ENCODE measurements at regions not wholly inside any gene's neighbourhood (a gene's known extent, or its start where the extent isn't known, plus 50 kb on each side); places are given as distances from the start of the nearest gene placed in this dataset.

DNA sequence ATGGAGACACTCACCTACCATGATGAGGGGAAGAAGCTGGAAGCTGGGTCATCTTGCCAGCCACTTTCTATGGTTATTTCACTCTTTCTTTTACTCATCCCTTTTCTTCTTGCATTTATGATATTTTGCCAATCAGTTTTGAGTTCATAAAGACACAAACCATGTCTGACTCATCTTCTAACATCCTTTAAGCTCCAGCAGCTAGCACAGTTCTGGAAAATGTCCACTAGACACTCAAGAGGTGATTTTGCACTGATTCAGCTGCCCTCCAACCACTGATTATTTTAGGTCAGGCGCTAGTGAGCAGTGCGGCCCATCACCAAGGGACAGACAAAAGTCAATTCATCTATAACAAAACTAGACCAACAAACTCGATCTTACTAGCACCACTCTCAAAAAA lies 537.1 kb upstream of the ID2 start:
- TF ChIP-seq, protein P1, sequence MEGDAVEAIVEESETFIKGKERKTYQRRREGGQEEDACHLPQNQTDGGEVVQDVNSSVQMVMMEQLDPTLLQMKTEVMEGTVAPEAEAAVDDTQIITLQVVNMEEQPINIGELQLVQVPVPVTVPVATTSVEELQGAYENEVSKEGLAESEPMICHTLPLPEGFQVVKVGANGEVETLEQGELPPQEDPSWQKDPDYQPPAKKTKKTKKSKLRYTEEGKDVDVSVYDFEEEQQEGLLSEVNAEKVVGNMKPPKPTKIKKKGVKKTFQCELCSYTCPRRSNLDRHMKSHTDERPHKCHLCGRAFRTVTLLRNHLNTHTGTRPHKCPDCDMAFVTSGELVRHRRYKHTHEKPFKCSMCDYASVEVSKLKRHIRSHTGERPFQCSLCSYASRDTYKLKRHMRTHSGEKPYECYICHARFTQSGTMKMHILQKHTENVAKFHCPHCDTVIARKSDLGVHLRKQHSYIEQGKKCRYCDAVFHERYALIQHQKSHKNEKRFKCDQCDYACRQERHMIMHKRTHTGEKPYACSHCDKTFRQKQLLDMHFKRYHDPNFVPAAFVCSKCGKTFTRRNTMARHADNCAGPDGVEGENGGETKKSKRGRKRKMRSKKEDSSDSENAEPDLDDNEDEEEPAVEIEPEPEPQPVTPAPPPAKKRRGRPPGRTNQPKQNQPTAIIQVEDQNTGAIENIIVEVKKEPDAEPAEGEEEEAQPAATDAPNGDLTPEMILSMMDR (IDR thresholded peaks at IDR 0.05; ENCODE audit: poor library complexity, severe bottlenecking): no peak
- no peak for TF ChIP-seq EP300 (conservative IDR thresholded peaks at IDR 0.05; ENCODE audit: poor library complexity, severe bottlenecking)
- TF ChIP-seq, protein P2, sequence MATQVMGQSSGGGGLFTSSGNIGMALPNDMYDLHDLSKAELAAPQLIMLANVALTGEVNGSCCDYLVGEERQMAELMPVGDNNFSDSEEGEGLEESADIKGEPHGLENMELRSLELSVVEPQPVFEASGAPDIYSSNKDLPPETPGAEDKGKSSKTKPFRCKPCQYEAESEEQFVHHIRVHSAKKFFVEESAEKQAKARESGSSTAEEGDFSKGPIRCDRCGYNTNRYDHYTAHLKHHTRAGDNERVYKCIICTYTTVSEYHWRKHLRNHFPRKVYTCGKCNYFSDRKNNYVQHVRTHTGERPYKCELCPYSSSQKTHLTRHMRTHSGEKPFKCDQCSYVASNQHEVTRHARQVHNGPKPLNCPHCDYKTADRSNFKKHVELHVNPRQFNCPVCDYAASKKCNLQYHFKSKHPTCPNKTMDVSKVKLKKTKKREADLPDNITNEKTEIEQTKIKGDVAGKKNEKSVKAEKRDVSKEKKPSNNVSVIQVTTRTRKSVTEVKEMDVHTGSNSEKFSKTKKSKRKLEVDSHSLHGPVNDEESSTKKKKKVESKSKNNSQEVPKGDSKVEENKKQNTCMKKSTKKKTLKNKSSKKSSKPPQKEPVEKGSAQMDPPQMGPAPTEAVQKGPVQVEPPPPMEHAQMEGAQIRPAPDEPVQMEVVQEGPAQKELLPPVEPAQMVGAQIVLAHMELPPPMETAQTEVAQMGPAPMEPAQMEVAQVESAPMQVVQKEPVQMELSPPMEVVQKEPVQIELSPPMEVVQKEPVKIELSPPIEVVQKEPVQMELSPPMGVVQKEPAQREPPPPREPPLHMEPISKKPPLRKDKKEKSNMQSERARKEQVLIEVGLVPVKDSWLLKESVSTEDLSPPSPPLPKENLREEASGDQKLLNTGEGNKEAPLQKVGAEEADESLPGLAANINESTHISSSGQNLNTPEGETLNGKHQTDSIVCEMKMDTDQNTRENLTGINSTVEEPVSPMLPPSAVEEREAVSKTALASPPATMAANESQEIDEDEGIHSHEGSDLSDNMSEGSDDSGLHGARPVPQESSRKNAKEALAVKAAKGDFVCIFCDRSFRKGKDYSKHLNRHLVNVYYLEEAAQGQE (IDR thresholded peaks at IDR 0.05; ENCODE audit: borderline replicate concordance): no peak
- TF ChIP-seq POLR2AphosphoS5 (IDR thresholded peaks at IDR 0.05): no peak
- no peak for TF ChIP-seq RAD21 (conservative IDR thresholded peaks at IDR 0.05)
- no peak for TF ChIP-seq EZH2 (IDR thresholded peaks at IDR 0.05; ENCODE audit: borderline replicate concordance, insufficient read depth, low read length, poor library complexity, severe bottlenecking)
- no peak for TF ChIP-seq TAF1 (IDR thresholded peaks at IDR 0.05; ENCODE audit: low read depth)
- no peak for TF ChIP-seq MXI1 (conservative IDR thresholded peaks at IDR 0.05; ENCODE audit: poor library complexity, severe bottlenecking)

Data from neural cell (in vitro differentiated cells).